ENCODE measurements at regions not wholly inside any gene's neighbourhood (a gene's known extent, or its start where the extent isn't known, plus 50 kb on each side); places are given as distances from the start of the nearest gene placed in this dataset.

DNA sequence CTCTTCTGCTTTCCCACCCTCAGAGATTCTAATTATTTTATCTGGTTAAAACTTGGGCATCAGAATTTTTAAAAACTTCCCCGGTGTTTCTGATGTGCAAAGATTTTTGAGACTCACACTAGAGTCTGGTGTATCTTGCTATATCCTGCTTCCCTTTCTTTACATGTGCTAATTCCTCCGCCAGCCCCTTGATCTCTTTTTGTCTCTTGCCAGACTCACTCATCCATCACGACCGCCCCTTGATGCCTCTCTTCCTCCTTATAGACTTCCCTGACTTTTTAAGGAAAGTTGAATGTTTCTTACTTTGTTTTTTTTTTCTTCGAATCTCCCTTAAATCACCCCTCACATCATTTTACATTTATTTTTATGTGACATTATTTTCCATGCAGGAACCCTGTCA, 274.9 kb upstream of the PITX2 start:
- DNase-seq (ENCODE audit: low spot score), result no peak

DNA sequence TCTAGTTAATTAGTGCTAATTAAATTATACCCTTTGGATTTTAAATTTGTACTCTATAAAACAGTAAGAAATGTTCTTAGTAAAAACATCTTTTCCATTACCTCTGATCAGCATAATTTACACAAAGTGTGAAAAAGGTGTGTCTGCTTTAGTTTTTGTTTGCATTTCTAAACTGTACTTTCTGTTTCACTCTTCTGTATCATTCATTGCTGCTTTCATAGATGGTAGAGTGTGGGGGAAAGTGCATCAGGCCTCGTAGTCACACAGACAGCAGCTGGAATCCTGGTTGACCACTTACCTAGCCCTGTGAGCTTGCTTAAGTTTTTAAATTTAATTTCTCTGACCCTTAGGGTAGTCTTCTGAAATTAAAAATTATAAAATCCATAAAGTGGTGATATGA, 275.4 kb upstream of the PITX2 start:
- DNase-seq (ENCODE audit: low spot score), result no peak

DNA sequence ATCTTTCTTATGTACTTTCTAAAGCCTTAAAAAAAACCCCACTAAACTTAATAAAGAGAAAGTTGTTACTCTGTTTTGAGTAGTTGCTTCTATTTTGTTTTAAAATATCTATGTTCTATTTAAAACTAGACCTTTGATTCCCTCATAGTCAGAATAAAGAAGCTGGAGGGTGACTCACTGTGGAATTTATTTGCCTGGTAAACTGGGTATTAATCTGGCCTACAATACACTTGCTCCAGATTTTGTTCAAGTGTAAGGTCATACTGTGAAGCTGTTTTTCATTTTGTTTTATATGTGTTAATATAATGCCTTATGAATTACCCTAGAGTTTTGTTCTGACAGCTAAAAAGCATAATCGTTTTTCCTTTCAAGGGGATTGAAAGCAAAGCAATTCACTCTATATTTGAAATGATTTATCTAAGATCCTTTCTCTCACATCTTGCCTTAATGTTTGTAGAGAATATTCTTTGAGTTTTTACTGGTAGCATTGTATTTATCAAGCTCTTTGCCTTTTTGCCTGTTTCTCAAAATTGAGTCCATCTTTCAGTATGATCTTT, 277.4 kb upstream of the PITX2 start:
- no peak for DNase-seq (ENCODE audit: low spot score)

DNA sequence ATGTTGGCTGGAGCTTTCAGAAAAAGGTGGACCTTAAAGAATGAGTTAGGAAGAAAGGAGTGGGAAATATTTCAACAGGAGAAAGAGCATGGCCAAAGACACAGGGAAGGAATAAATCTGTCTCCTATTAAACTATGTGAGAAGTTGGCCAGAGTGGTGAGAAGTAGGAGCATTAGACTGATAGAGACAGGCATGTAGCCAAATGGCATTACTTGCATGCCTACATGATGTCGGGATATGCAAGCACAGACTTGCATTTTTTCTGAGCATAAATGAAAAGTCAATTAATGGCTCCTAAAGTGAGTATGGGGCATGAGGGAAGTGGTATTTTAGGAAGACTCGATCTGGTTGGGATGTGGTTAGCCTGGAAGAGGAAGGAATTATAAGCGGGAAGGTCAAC, 279.6 kb upstream of the PITX2 start:
- no peak for DNase-seq (ENCODE audit: low spot score)

DNA sequence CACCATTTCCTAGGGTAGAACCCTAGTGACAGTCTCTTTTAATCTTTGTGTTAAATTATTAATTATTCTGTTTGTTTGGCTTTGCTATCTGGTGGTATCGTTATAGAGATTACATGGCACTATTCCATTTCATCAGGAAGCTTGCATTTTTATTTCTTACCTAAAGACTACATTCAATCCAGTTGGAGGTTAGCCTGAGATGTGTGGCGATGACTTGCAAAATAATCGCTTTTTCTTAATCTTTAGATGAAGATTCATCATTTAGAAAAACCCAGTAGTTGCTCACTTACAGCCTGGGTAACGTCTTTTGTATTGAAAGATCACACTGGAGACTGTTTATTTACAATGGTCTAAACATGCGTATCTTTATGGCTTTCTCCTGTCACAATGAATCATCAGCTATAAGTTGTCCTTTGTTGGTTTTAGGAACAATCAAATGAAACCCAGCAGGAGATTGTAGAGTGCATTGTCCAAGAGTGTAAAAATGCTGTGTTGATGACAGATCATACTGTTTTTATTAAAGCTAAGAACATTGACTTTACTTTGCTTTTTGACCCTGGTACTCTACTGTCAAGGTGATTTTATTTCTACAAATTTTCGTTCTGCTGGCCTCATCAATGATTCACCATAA, 281.7 kb upstream of the PITX2 start:
- DNase-seq (ENCODE audit: low spot score), result no peak

DNA sequence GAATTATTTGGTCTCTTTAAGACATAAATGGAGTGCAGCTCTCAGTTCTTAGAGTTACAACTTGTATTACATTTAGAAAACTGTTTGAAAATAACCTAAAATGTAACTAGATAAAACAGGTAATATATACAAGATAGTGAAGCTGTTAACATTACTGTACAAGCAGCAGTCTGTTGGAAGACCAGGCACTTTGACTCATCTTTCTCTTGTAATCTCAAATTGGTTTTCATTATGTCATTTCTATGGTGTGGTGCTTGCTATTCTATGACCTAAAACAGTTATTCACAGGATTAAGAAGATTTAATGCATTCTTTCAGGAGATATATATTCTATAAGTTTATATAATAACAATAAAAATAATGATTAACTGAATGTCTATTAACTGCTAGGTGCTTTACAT, 282.5 kb upstream of the PITX2 start:
- no peak for DNase-seq (ENCODE audit: low spot score)

DNA sequence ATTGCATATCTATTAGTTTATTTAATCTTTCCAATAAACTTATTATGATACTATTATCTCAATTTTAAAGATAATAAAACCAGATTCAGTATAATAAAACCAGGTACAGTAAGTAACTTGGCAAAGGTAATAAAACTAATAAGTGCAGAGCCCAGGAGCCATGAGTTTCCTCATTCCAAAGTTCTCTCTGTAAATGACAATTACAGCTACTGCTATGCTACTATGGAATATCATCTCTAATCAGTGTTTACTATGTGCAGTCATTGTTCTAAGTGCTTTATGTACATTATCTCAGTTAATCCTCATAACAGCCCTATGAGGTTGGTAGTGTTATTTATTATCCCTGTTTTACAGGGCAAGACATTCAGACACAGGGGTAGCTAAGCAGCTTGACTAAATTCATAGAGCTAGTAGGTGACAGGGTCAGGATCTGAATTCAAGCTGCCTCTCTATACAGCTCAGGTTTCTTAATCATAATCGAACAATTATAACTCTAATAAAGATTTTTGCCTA, 285.0 kb upstream of the PITX2 start:
- no peak for DNase-seq (ENCODE audit: low spot score)

DNA sequence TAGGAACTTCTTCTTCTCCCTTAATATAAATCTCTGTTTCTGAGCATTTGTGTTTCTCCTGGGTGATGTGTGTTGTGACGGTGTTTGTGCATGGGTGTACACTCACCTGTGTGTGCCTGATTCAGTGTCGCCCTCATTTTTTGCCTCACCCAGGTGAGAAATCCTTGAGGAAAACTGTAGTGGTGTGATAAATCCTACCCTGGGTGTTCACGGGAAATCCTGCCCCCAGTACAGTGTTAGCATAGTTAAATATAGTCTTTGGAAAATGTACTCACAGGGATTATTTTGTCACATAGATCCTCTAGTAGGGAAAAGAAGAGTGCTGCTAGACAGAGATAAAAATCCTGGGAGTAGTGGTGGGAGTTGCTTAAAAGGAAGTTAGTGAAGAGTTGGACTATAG, 291.9 kb upstream of the PITX2 start:
- DNase-seq (ENCODE audit: low spot score), result no peak

DNA sequence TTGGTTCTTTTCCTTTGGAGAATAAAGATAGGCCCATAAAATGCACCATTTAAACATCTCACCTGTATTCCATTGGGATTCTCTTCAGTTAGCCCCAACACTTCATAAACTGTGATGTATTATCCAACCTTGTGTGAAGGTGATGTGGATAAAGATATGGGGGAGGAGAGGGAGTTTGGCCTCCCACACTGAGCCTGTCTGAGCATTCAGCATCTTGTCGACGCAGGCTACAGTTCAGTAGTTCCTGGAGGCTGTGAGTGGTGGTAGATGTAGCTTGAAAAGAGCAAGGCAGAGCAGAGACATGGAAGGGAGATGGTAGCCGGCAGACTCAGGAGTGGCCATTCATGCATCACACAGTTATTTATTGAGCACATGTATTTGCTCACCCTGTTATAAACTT, 292.4 kb upstream of the PITX2 start:
- DNase-seq (ENCODE audit: low spot score), result no peak

DNA sequence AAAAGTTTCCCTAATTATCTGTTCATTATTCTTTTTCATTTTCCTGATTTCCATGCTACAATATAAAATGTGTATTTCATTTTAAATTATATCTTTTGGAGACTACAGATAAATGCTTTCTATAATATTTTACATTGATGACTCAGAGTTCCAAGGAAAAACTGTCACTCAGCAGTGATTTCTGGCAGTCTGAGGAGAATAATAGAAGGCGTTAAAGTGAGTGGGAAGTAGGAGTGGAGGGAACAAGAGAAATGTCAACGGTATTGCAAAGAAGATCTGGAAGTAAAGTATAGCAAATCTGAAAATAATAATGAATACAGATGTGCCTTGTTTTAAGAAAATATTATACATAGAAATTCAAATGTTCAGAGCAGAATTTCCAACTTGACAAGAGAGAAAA, 293.6 kb upstream of the PITX2 start:
- no peak for DNase-seq (ENCODE audit: low spot score)

DNA sequence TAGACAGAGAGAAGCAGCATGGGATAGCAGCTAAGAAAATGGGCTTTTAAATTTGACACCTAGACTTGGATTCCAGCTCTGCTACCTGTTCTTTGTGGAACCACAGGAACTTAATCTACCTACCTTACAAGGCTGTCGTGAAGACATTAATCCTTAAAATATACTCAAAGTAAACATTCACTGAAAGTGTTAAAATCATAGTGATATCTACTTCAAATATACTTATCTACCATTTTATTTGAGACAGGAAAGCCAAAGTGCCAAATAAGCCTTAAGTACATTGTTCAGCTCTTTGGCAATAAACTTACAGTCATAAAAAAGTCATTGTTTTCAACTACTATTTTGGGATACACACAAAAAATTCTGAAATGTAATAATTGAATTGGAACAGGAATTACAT, 295.0 kb upstream of the PITX2 start:
- DNase-seq (ENCODE audit: low spot score), result no peak

DNA sequence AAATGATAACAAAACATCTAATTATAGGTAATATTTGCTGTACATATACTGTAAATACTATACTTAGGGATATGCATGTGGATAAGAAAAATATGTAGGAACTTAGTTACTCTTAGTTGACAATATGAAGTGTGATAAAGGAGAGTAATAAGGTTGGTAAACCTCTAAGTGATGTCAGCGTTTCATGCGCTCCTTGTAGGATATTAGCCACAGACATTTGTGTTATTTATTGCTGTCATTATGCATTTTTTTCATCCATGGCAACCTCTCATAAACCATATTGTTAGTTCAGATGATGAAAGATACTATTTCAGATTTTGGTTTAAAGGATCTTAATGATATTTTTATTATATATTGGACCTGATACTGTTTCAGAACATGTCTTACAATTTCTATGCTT, 298.1 kb upstream of the PITX2 start:
- no peak for DNase-seq (ENCODE audit: low spot score)

DNA sequence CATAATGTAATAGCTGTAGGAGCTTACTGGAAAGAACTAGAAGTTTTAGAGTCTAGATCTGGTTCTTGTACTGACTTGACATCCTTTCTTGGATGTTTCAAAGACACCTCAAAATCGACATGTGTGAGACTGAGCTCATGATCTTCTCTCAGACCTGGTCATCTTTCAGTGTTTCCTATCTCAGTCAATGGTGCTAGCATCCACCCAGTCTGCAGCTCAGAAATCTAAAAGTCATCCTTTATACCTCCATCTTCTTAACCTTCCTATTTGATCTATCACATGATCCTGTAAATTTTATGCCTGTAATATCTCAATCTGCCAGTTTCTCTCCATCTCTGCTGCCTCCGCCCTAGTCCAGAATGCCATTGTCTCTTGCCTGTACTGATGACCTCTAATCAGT, 301.9 kb upstream of the PITX2 start:
- no peak for DNase-seq (ENCODE audit: low spot score)

DNA sequence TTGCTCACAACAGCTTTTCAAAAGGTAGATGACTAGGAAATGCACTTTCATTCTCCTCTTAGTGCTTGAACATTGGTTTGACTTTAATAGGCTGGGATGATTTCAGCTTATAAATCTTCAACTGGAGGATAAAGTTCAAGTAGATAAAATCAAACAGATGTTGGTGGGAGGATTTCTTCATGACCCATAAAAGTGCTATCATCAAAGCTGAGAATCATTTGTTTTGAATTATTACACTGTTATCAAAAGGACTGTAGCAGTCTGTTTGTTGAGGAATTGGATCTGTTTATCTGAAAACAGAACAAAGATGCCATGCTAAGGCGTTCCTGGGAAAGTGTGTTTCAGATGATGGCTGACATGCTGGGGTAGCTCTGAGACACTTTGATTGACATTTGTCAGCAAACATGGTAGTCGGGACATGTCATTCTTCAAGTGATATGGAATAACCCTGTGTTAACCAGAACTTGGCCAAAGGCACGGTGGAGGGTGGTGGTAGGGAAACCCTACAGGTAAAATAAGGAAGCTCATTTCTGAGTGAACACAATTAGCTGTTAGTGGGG, 304.0 kb upstream of the PITX2 start:
- DNase-seq (ENCODE audit: low spot score), result no peak

DNA sequence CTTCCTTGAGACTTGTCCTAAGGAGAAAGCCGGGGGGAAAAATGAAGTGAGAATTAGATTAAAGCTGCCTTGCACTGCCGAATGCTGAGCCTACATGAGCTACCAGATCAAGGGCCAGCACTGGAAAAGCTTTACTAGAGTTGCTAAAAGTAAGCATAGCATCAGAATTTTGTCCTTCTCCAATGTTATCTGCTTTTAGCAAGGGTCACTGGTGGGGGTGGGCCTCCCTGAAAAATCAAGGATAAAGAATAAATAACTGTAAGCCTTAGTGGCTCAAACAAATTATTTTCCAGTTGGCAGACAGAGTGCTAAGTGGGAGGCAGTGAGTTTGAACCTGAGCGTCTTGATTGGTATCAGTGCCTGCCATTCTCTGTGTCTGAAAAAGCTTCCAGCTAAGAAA, 310.5 kb upstream of the PITX2 start:
- DNase-seq (ENCODE audit: low spot score), result no peak

DNA sequence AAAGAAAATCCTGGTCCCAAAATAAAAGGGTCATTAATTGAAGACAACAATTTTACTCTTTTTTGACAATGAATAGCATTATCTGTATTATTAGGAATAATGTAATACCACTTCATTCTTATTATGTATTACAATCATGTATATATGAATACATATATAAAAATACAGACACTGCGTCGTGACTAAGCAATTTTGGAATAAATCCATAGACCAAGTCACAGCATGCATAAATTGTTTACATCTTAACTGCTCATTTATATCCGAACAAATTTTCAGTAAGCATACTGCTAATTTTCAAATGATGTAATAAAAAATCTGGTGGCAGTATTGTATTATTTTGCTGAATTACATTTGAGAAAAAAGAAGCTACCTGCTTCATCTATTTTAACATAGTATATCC, 321.6 kb upstream of the PITX2 start:
- DNase-seq (ENCODE audit: low spot score), result no peak

DNA sequence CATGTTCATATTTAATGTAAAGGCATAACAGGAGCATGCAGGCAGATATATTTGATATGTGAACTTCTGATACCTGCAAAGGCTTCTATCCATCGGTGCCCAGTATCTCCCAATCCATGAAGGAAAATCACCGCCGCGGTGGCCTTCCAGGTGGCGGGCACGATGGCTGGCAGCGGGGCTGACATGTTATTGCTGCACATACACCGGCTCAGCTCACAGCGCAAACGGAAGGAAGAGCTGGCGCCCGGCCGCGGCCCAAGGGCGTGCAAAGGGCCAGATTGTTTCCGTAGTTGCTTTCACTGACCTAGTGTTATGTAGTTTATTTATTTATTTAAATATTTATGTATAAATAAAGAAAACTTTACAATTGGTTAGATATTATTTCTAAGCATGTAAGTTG, 322.7 kb upstream of the PITX2 start:
- no peak for DNase-seq (ENCODE audit: low spot score)

DNA sequence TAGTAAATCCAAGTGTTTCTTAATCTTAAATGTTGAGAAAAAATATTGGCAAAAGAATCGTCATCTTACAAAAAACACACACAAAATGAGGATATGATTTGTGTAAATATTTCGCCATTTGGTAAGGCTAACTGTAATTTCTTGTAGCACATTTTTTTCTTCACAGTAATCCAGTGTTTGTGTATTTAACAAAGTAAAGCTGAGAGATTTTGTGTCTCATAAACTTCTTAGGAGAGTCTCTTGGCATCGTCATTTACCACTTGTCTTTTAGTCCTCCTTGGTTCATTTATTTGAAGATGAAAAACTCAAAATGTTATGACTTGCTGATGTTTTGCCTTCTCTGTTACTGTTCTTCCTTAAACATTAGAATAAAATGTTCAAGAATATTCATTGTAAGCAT, 326.7 kb upstream of the PITX2 start:
- DNase-seq (ENCODE audit: low spot score), result no peak

DNA sequence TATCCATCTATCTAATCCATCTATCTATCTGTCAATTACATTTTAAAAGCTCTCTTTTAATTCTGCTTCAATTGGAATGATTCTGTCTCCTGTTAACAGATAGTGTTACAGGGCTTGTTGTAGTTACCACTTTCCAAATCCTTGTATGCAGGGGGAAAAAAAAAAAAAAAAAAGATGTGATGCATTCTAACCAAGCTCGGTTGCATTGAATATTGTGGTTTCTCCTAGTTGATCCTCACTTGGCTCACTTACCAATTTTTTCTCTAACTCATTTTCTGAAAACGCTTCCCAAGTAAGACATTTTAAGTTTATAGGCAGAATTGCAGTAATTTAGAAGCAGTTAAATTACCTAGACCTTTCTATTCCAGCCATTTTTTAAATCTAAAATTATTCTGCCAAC, 327.9 kb upstream of the PITX2 start:
- DNase-seq (ENCODE audit: low spot score), result no peak

DNA sequence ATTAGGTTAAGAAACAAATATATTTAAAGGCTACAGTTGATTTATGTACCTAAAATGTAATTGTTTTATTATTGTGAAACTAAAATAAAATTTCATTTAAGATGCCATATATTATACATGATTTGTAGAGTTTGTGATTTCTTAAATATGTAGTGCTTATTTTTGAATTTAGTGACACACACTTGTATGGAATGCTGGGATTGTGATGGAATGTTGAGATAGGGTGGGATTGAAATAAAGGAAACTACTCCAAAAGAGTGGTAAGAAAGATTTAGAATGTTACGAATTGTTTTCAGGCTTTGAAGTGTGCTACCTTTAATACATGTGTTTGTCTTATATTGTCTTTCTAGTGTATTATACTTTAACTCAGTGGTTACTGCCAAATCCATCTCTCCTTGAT, 330.3 kb upstream of the PITX2 start:
- DNase-seq (ENCODE audit: low spot score), result no peak

DNA sequence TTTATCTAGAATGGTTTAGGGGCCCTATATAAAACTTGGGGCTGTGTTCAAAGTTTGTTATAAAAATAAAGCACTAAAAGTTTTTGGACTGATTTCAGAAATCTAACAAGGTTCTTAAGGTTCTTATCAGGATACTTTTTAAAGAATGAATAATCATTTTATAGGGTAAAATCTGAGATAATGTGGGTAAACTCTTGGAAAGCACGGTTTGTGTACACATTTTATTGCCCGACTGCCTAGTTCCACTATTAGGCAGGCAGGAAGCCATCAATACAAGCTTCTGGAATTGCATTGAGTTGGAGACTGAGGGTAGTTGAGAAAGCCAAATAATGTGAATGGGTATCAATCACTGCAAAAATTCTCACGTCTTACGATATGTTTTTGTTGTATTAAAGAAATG, 331.0 kb upstream of the PITX2 start:
- DNase-seq (ENCODE audit: low spot score), result no peak

DNA sequence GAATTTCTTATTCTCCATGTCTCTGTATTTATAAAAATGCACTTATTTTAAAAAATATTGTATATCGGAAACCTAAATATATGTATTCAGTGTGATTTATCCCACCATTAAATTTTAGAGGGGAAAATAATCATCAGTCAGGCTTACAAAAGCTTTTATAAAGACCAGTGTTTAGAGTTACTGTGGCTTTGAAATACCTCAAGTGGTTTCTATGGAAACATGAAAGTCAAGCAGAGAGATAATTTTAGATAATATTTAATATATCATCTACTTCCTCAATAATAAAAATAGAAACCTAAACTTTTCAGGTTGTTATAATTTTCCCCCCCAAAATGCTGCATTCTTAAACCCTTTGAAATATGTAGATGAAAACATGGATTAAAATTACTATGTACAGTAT, 332.9 kb upstream of the PITX2 start:
- no peak for DNase-seq (ENCODE audit: low spot score)

DNA sequence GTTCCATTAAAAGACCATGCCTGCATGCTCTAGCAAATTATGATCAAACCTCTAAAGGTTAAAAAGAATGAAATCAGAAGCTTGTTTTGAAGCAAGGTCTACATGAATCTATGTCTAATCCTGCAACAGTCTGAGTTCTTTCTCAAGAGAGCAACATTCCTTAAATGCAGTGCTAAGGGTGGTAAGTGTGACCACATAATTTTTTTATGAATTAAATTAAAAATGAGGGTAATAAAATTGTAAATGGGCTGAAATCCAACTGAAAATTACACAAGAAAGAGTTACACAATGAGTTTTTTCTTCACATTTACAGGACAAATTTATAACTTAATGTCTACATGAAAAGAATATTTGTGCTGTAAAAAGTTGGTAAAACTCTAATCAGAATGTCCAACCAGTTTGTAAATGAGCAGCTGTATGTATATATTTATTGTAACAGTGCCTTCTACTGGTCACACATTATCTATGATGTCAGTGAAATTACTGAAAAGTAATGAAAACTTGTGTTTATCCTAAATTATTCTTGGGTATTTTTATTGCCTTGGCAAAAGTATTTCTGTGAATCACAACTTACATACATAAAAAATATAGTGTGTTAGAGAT, 336.3 kb upstream of the PITX2 start:
- no peak for DNase-seq (ENCODE audit: low spot score)

DNA sequence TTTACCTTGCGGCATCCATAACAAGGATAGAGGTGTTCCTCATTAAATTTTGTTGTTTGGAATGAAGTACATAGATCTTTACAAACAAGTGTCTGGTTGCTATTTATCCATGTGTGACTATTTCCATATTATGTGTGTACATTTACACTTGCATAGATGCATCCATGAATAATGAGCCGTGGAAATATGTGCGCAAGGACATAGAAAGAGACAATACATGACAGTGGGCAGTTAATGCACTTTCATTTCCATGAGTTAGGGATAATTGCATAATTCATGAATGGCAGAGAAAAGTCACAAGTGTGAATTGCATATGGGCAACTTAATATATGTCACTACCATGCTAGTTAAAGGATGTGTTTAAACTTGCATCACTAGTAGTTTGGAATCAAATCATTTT, 338.2 kb upstream of the PITX2 start:
- DNase-seq (ENCODE audit: low spot score), result no peak
